Activated CD4-positive, alpha-beta T cell treated with anti-CD3 and anti-CD28 coated beads for 48 hours (primary cell): ENCODE measurements at regions not wholly inside any gene's neighbourhood (a gene's known extent, or its start where the extent isn't known, plus 50 kb on each side); places are given as distances from the start of the nearest gene placed in this dataset.
"Not testable (repeated sequence)": the region's sequence is repeated elsewhere in the genome, so short reads cannot be mapped to it uniquely, and the experiment has no call there.

Experiments
- DNase-seq: peaks from one replicate; pipeline ENCODE4 v3.0.0-alpha.2; 2020

- DNase-seq, result no peak
Measured at GRCh38 chr11:69869311-69869939, 50.2 kb upstream of the FGF3 start.

GRCh38 chr11:69870766-69871165 lies 51.5 kb upstream of the FGF3 start:
- no peak for DNase-seq

- no peak for DNase-seq
Measured at GRCh38 chr11:69873166-69874077, 54.2 kb upstream of the FGF3 start.

GRCh38 chr11:69874178-69874983 lies 55.2 kb upstream of the FGF3 start:
- no peak for DNase-seq

- no peak for DNase-seq
Measured at GRCh38 chr11:69874984-69875624, 55.9 kb upstream of the FGF3 start.

GRCh38 chr11:69876013-69876412 lies 56.8 kb upstream of the FGF3 start:
- no peak for DNase-seq

- no peak for DNase-seq
Measured at GRCh38 chr11:69877235-69877634, 58.0 kb upstream of the FGF3 start.

- DNase-seq, result not testable (repeated sequence)
Measured at GRCh38 chr11:69877704-69878103, 58.5 kb upstream of the FGF3 start.

GRCh38 chr11:69878144-69878883 lies 59.1 kb upstream of the FGF3 start:
- no peak for DNase-seq

- no peak for DNase-seq
Measured at GRCh38 chr11:69878927-69879728, 59.9 kb upstream of the FGF3 start.

GRCh38 chr11:69879729-69880005 lies 60.5 kb upstream of the FGF3 start:
- DNase-seq, result no peak

GRCh38 chr11:69880041-69880825 lies 61.0 kb upstream of the FGF3 start:
- no peak for DNase-seq

GRCh38 chr11:69880826-69881445 lies 61.7 kb upstream of the FGF3 start:
- DNase-seq, result no peak

- no peak for DNase-seq
Measured at GRCh38 chr11:69881467-69882269, 62.5 kb upstream of the FGF3 start.

GRCh38 chr11:69882270-69882608 lies 63.0 kb upstream of the FGF3 start:
- no peak for DNase-seq

GRCh38 chr11:69883292-69884255 lies 64.4 kb upstream of the FGF3 start:
- DNase-seq, result no peak

GRCh38 chr11:69884286-69884685 lies 65.1 kb upstream of the FGF3 start:
- no peak for DNase-seq

GRCh38 chr11:69884751-69885150 lies 65.5 kb upstream of the FGF3 start:
- DNase-seq, result no peak
